Fibroblast of lung (primary cell): ENCODE measurements at regions not wholly inside any gene's neighbourhood (a gene's known extent, or its start where the extent isn't known, plus 50 kb on each side); places are given as distances from the start of the nearest gene placed in this dataset.

ENCODE experiments used
- DNase-seq, 2 donors: peaks; one replicate each; pipeline versions ENCODE4 v3.0.0 to v3.0.0-alpha.2; 2010; ENCODE audit warnings: low read depth in 2 of 2
- H2AFZ ChIP-seq: 2 replicates; pipeline ENCODE4 v1.5.1; 2012; ENCODE audit warnings: low read length, control low read depth, inconsistent platforms
- H3K27ac ChIP-seq: 2 replicates; pipeline ENCODE4 v1.5.1; 2011; ENCODE audit warnings: low read length, control low read depth; ENCODE audit not compliant: insufficient read depth
- H3K27me3 ChIP-seq: 2 replicates; pipeline ENCODE4 v1.5.1; 2011; ENCODE audit warnings: mild to moderate bottlenecking, low read length; ENCODE audit not compliant: control insufficient read depth, insufficient read depth
- H3K36me3 ChIP-seq: 2 replicates; pipeline ENCODE4 v1.5.1; 2011; ENCODE audit warnings: low read length; ENCODE audit not compliant: control insufficient read depth, insufficient read depth
- H3K4me1 ChIP-seq: 2 replicates; pipeline ENCODE4 v1.5.1; 2011; ENCODE audit warnings: low read length; ENCODE audit not compliant: control insufficient read depth, insufficient read depth; ENCODE audit errors: extremely low read depth
- H3K4me2 ChIP-seq: 2 replicates; pipeline ENCODE4 v1.5.1; 2011; ENCODE audit warnings: low read length, control low read depth; ENCODE audit not compliant: insufficient read depth; ENCODE audit errors: extremely low read depth
- H3K4me3 ChIP-seq, 4 experiments: fragments of 200-600 bp in 1 of 4; sonication (generic) in 1 of 4; replicated peaks in 1 of 4; 2 replicates each; pipeline ENCODE4 v1.5.1; 2011 to 2016; ENCODE audit warnings: low read length in 4 of 4, low read depth in 3 of 4, mild to moderate bottlenecking in 3 of 4, control low read depth in 2 of 4, inconsistent platforms in 1 of 4, mixed read lengths in 1 of 4; ENCODE audit not compliant: insufficient read depth in 1 of 4; ENCODE audit errors: control extremely low read depth in 1 of 4
- H3K79me2 ChIP-seq: 2 replicates; pipeline ENCODE4 v1.5.1; 2012; ENCODE audit warnings: mild to moderate bottlenecking, low read length, inconsistent platforms; ENCODE audit not compliant: control insufficient read depth, insufficient read depth
- H3K9ac ChIP-seq: 2 replicates; pipeline ENCODE4 v1.5.1; 2011; ENCODE audit warnings: mild to moderate bottlenecking, low read length, control low read depth; ENCODE audit not compliant: insufficient read depth
- H3K9me3 ChIP-seq: 2 replicates; pipeline ENCODE4 v1.5.1; 2012; ENCODE audit warnings: low read depth, low read length; ENCODE audit not compliant: control insufficient read depth, insufficient read depth
- H4K20me1 ChIP-seq: 2 replicates; pipeline ENCODE4 v1.5.1; 2011; ENCODE audit warnings: low read length; ENCODE audit not compliant: control insufficient read depth, insufficient read depth; ENCODE audit errors: extremely low read depth
- CTCF ChIP-seq, 2 donors: IDR thresholded peaks in 1 of 2; conservative IDR thresholded peaks in 1 of 2; 1 replicate in 1 of 2; 2 replicates in 1 of 2; pipeline ENCODE4 v1.5.1; 2011 to 2012; ENCODE audit warnings: low read length in 2 of 2, control low read depth in 1 of 2, inconsistent platforms in 1 of 2, low read depth in 1 of 2, mild to moderate bottlenecking in 1 of 2
- EZH2 ChIP-seq: IDR thresholded peaks from 2 replicates; pipeline ENCODE4 v1.5.1; 2012; ENCODE audit warnings: low read length, control low read depth, mild to moderate bottlenecking; ENCODE audit errors: missing control alignments

GRCh38 chr3:177620073-177620472 is 422.8 kb upstream of the TBL1XR1 start:
- Histone ChIP-seq H2AFZ (no peak overlapping the region), H3K4me2 (no peak overlapping the region), H4K20me1 (no peaks in the 10 kb centered on the region), H3K9ac (no peak overlapping the region), H3K4me1 (peaks cover 7% of the 10 kb centered on the region), H3K4me3 (no peak overlapping the region), H3K27me3 (no peaks in the 10 kb centered on the region), H3K36me3 (no peaks in the 10 kb centered on the region), H3K79me2 (no peaks in the 10 kb centered on the region), H3K27ac (no peak overlapping the region), H3K9me3 (no peaks in the 10 kb centered on the region)
- TF ChIP-seq EZH2 (no peak), CTCF (conservative IDR thresholded peaks at IDR 0.05 in 1 of 2, IDR thresholded peaks at IDR 0.05 in 1 of 2; ENCODE audit: low read depth in 1 of 2, low read length in 2 of 2) (no peak)
- no peak for DNase-seq

DNA sequence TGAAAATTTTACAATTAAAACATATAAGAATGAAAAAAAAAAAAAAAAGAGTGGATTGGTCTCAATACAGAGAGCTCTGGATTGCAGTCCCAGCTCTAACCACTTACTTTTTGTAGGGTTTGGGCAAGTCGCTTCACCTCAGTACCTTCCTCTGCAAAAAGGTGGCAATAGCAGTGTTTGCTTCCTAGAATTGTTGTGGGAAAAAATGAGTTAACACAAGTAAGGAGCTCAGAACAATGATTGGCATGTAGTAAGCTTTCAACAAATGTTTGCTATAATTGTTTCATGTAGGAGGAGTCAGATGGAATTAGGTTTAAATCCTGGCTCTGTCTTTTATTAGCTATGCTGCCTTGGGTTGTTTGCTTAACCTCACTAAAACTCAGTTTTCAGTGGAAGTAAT is 425.2 kb upstream of the TBL1XR1 start:
- Histone ChIP-seq H3K27ac (no peak overlapping the region), H3K4me1 (peaks cover 2% of the 10 kb centered on the region)

DNA sequence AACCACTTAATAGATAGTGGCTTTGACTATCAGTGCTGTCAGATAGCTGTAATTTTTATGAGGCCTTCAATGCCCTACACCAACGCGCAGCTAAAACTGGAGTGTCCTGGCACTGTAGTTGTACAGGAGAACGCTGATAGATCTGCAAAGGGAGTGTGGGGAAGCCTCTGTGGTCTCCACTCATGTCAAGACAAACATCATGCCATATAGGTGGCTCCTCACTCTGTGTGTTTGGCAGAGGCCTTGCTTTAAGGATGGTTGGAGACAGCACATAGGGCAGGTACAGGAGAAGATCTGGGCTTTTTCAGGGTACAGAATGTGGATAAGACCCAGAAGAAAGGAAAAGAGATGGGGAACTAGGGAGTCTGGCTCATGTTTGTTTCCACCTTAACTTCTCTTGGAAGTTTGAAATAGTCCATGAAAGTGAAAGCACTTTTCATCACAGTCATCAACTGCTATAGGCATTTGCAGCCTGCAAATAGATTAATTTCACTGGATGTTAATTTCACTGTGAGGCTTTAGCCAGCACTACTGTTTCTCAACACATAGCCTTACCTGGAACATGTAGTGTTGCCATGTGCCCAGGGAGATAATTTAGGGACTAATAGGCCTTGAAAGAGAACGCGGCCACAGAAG is 425.8 kb upstream of the TBL1XR1 start:
- no peak overlapping the region for H3K4me2 ChIP-seq
- no peaks in the 10 kb centered on the region for H3K27me3 ChIP-seq
- no peak for DNase-seq
- H3K79me2 ChIP-seq: no peaks in the 10 kb centered on the region
- TF ChIP-seq CTCF (conservative IDR thresholded peaks at IDR 0.05 in 1 of 2, IDR thresholded peaks at IDR 0.05 in 1 of 2; ENCODE audit: low read depth in 1 of 2, low read length in 2 of 2) (no peak), EZH2 (no peak)
- H3K36me3 ChIP-seq: no peaks in the 10 kb centered on the region
- H3K9ac ChIP-seq: no peak overlapping the region
- H3K27ac ChIP-seq: no peak overlapping the region
- no peak overlapping the region for H2AFZ ChIP-seq
- peaks cover 2% of the 10 kb centered on the region for H3K4me1 ChIP-seq
- H3K4me3 ChIP-seq: no peak overlapping the region
- no peaks in the 10 kb centered on the region for H4K20me1 ChIP-seq
- H3K9me3 ChIP-seq: no peaks in the 10 kb centered on the region

More for the DNA sequence above, 425.2 kb upstream of the TBL1XR1 start:
- H3K79me2 ChIP-seq: no peaks in the 10 kb centered on the region
- H3K9ac ChIP-seq: no peak overlapping the region
- no peak overlapping the region for H3K4me2 ChIP-seq
- H3K27me3 ChIP-seq: no peaks in the 10 kb centered on the region
- no peaks in the 10 kb centered on the region for H4K20me1 ChIP-seq
- no peak overlapping the region for H2AFZ ChIP-seq
- no peaks in the 10 kb centered on the region for H3K9me3 ChIP-seq
- TF ChIP-seq CTCF (conservative IDR thresholded peaks at IDR 0.05 in 1 of 2, IDR thresholded peaks at IDR 0.05 in 1 of 2; ENCODE audit: low read depth in 1 of 2, low read length in 2 of 2): no peak
- TF ChIP-seq EZH2: no peak
- no peak overlapping the region for H3K4me3 ChIP-seq
- H3K36me3 ChIP-seq: no peaks in the 10 kb centered on the region
- no peak for DNase-seq
